Endothelial cell of umbilical vein (primary cell): ENCODE measurements at regions not wholly inside any gene's neighbourhood (a gene's known extent, or its start where the extent isn't known, plus 50 kb on each side); places are given as distances from the start of the nearest gene placed in this dataset.

Experiments
- CTCF ChIP-seq, 2 donors: IDR thresholded peaks; 1 replicate in 1 of 2; 2 replicates in 1 of 2; pipeline ENCODE4 v1.5.1; 2011; ENCODE audit warnings: low read length in 2 of 2, mild to moderate bottlenecking in 2 of 2, moderate library complexity in 2 of 2, control low read depth in 1 of 2, inconsistent platforms in 1 of 2, low read depth in 1 of 2; ENCODE audit not compliant: insufficient read depth in 1 of 2; ENCODE audit errors: extremely low read depth in 1 of 2
- EZH2 ChIP-seq: IDR thresholded peaks from 2 replicates; pipeline ENCODE4 v1.6.1; 2012; ENCODE audit warnings: borderline replicate concordance, low read depth, mild to moderate bottlenecking, moderate library complexity, low read length, inconsistent platforms; ENCODE audit not compliant: severe bottlenecking
- JUN ChIP-seq: IDR thresholded peaks from 2 replicates; pipeline ENCODE4 v1.6.1; 2011; ENCODE audit warnings: borderline replicate concordance, low read depth; ENCODE audit not compliant: insufficient read length, insufficient read depth
- MAX ChIP-seq: IDR thresholded peaks from 2 replicates; pipeline ENCODE4 v1.6.1; 2011; ENCODE audit not compliant: insufficient read depth, insufficient read length
- POLR2A ChIP-seq: IDR thresholded peaks from 2 replicates; pipeline ENCODE4 v1.6.1; 2012; ENCODE audit warnings: low read depth, mild to moderate bottlenecking, control low read depth, low read length
- POLR2AphosphoS5 ChIP-seq: IDR thresholded peaks from 2 replicates; pipeline ENCODE4 v1.6.1; 2012; ENCODE audit warnings: low read depth, mild to moderate bottlenecking, control low read depth, low read length, moderate library complexity; ENCODE audit not compliant: insufficient read depth

DNA sequence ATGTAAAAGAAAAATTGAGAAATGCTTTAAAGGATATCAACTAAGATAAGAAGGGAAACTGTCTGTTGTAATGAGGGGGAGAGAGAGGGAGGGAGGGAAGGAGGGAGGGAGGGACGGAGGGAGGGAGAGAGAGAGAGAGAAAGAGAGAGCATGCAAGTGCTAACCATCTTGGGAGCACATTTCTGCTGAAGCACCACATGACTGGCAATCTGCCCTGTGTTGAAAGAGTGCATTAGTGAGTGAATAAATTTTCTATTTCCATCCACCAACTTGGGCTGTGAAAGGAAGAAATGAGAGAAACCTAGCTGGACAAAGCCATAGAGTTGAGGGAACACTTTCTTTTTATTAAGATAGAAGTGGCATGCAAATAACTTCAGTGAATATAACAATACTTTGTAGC, 110.7 kb downstream of the TMX3 start:
- TF ChIP-seq POLR2A (no peak), POLR2AphosphoS5 (no peak), CTCF (IDR thresholded peaks at IDR 0.05; ENCODE audit: extremely low read depth in 1 of 2, insufficient read depth in 1 of 2, low read depth in 1 of 2, low read length in 2 of 2) (no peak), EZH2 (no peak), JUN (no peak), MAX (no peak)
